Neuronal stem cell (in vitro differentiated cells): ENCODE measurements at regions not wholly inside any gene's neighbourhood (a gene's known extent, or its start where the extent isn't known, plus 50 kb on each side); places are given as distances from the start of the nearest gene placed in this dataset.

ENCODE experiments used
- DNase-seq: peaks from one replicate; pipeline ENCODE4 v3.0.0-alpha.2; 2013; ENCODE audit warnings: low spot score
- H2AFZ ChIP-seq: one replicate; pipeline ENCODE4 v1.6.1; 2013; ENCODE audit warnings: mild to moderate bottlenecking, low read length, inconsistent platforms
- H2AK5ac ChIP-seq: 2 replicates; pipeline ENCODE4 v1.6.1; 2013; ENCODE audit warnings: low read depth, mild to moderate bottlenecking, inconsistent platforms, low read length, moderate library complexity, mixed read lengths
- H2BK120ac ChIP-seq: 2 replicates; pipeline ENCODE4 v1.6.1; 2013; ENCODE audit warnings: low read depth, mild to moderate bottlenecking, inconsistent platforms, low read length, moderate library complexity, mixed read lengths
- H2BK12ac ChIP-seq: one replicate; pipeline ENCODE4 v1.6.1; 2013; ENCODE audit warnings: low read length, inconsistent platforms
- H2BK15ac ChIP-seq: 2 replicates; pipeline ENCODE4 v1.6.1; 2013; ENCODE audit warnings: mild to moderate bottlenecking, low read length, inconsistent platforms, mixed read lengths
- H2BK5ac ChIP-seq: one replicate; pipeline ENCODE4 v1.6.1; 2013; ENCODE audit warnings: inconsistent platforms, mild to moderate bottlenecking, low read length, moderate library complexity
- H3K14ac ChIP-seq: one replicate; pipeline ENCODE4 v1.6.1; 2013; ENCODE audit warnings: low read length, inconsistent platforms
- H3K18ac ChIP-seq: 2 replicates; pipeline ENCODE4 v1.6.1; 2013; ENCODE audit warnings: low read length, inconsistent platforms
- H3K23ac ChIP-seq: 2 replicates; pipeline ENCODE4 v1.6.1; 2013; ENCODE audit warnings: low read depth, mild to moderate bottlenecking, mixed read lengths, low read length, inconsistent platforms; ENCODE audit not compliant: poor library complexity
- H3K27ac ChIP-seq: replicated peaks from 3 replicates; pipeline ENCODE4 v1.5.1; 2013; ENCODE audit warnings: low read length, inconsistent platforms
- H3K27me3 ChIP-seq, 3 experiments: 2 replicates each; pipeline ENCODE4 v1.6.1; 2013; ENCODE audit warnings: low read length in 3 of 3, mild to moderate bottlenecking in 2 of 3, inconsistent platforms in 1 of 3, low read depth in 1 of 3, mixed read lengths in 1 of 3, moderate library complexity in 1 of 3; ENCODE audit not compliant: control insufficient read depth in 3 of 3, insufficient read depth in 3 of 3
- H3K36me3 ChIP-seq, 2 donors: replicated peaks in 1 of 2; 2 replicates each; pipeline ENCODE4 v1.6.1; 2013; ENCODE audit warnings: low read length in 2 of 2; ENCODE audit not compliant: control insufficient read depth in 2 of 2, insufficient read depth in 2 of 2
- H3K4ac ChIP-seq: 2 replicates; pipeline ENCODE4 v1.6.1; 2013; ENCODE audit warnings: inconsistent platforms, mild to moderate bottlenecking, low read length, moderate library complexity
- H3K4me1 ChIP-seq, 2 donors: 1 replicate in 1 of 2; 2 replicates in 1 of 2; pipeline ENCODE4 v1.6.1; 2013; ENCODE audit warnings: low read length in 2 of 2, low read depth in 1 of 2; ENCODE audit not compliant: control insufficient read depth in 2 of 2, insufficient read depth in 1 of 2
- H3K4me2 ChIP-seq: one replicate; pipeline ENCODE4 v1.6.1; 2013; ENCODE audit warnings: mild to moderate bottlenecking, low read length, inconsistent platforms; ENCODE audit not compliant: insufficient read depth, poor library complexity, severe bottlenecking
- H3K4me3 ChIP-seq, 2 donors: 2 replicates each; pipeline ENCODE4 v1.5.1; 2013; ENCODE audit warnings: low read length in 2 of 2, mild to moderate bottlenecking in 2 of 2, inconsistent platforms in 1 of 2, moderate library complexity in 1 of 2
- H3K79me1 ChIP-seq: one replicate; pipeline ENCODE4 v1.6.1; 2013; ENCODE audit warnings: low read depth, mild to moderate bottlenecking, inconsistent platforms, low read length, moderate library complexity
- H3K9ac ChIP-seq: one replicate; pipeline ENCODE4 v1.6.1; 2013; ENCODE audit warnings: mild to moderate bottlenecking, low read depth, low read length, inconsistent platforms; ENCODE audit not compliant: poor library complexity
- H3K9me3 ChIP-seq, 2 donors: replicated peaks in 1 of 2; 2 replicates each; pipeline versions ENCODE3 to v1.6.1; 2013; ENCODE audit warnings: low read length in 2 of 2, mild to moderate bottlenecking in 2 of 2, inconsistent platforms in 1 of 2, low read depth in 1 of 2, mixed read lengths in 1 of 2, moderate library complexity in 1 of 2; ENCODE audit not compliant: control insufficient read depth in 2 of 2, insufficient read depth in 1 of 2
- H4K8ac ChIP-seq: one replicate; pipeline ENCODE4 v1.6.1; 2013; ENCODE audit warnings: low read depth, mild to moderate bottlenecking, inconsistent platforms, low read length, moderate library complexity
- H4K91ac ChIP-seq: one replicate; pipeline ENCODE4 v1.6.1; 2013; ENCODE audit warnings: low read length, low read depth, mild to moderate bottlenecking, inconsistent platforms; ENCODE audit not compliant: poor library complexity
- WGBS, 2 donors: extraction: QIAGEN DNeasy Blood & Tissue Kit; methylation state at CpG; one replicate each; pipeline ENCODE4 v1.1.7; 2013; ENCODE audit warnings: missing lambda C conversion rate in 2 of 2, mixed read lengths in 1 of 2; ENCODE audit not compliant: insufficient read length in 2 of 2, insufficient replicate concordance in 1 of 2; ENCODE audit errors: extremely low coverage in 2 of 2; 5-methylcytosine and 5-hydroxymethylcytosine counted together

DNA sequence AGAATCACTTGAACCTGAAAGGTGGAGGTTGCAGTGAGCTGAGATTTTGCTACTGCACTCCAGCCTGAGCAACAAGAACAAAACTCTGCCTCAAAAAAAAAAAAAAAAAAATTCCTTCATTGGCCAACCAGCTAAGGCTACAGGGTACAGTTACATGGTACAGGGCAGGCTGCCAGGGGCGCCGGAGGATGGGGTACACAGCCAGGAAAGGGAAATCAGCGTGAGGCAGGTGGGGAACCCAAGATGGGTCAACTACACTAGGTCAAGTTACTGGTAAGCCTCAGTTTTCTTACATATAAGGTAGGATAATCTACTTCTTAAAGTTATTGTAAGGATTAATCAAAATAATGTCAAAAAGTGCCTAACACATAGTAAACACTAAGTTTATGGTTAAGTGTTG is 69.6 kb upstream of the KCNK12 start:
- Histone ChIP-seq H3K79me1 (no peaks in the 10 kb centered on the region), H3K14ac (no peak overlapping the region), H4K8ac (no peak overlapping the region), H2BK5ac (no peak overlapping the region), H3K4ac (no peak overlapping the region), H3K9ac (no peak overlapping the region), H3K9me3 (no peaks in the 10 kb centered on the region), H2AK5ac (no peak overlapping the region), H3K18ac (no peak overlapping the region), H3K23ac (no peak overlapping the region), H3K4me2 (no peak overlapping the region), H2BK120ac (no peak overlapping the region), H2BK15ac (no peak overlapping the region), H4K91ac (no peak overlapping the region), H2AFZ (no peak overlapping the region), H2BK12ac (no peak overlapping the region), H3K27ac (no peak overlapping the region), H3K36me3 (no peaks in the 10 kb centered on the region), H3K4me1 (peaks cover 2 to 9% of the 10 kb centered on the region in 2 donors), H3K27me3 (no peaks in the 10 kb centered on the region), H3K4me3 (no peak overlapping the region)
- WGBS, 2 donors = no CpG with 5 or more reads among the region's 3 CpGs
- DNase-seq = no peak

DNA sequence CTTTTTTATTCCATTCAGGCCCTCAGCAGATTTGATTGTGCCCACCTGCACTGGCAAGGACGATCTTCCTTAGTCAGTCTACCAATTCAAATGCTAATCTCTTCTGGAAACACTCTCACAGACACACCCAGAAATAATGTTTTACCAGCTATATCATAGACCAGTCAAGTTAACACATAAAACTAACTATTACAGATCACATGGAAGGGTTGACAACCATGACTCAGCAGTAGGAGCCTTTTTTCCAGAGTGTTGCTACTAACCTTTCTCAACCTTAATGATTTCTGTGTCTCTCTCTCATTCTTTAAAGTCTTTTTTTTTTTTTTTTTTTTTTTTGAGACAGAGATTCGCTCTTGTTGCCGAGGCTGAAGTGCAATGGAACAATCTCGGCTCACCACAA is 68.7 kb upstream of the KCNK12 start:
- no peak overlapping the region for H2BK120ac ChIP-seq
- no peaks in the 10 kb centered on the region for H3K36me3 ChIP-seq
- no peak overlapping the region for H2AK5ac ChIP-seq
- H4K91ac ChIP-seq = no peak overlapping the region
- H4K8ac ChIP-seq = no peak overlapping the region
- no peak for DNase-seq
- H2BK5ac ChIP-seq = no peak overlapping the region
- peaks cover 2 to 9% of the 10 kb centered on the region in 2 donors for H3K4me1 ChIP-seq
- H3K79me1 ChIP-seq = no peaks in the 10 kb centered on the region
- no peak overlapping the region for H3K4me2 ChIP-seq
- H3K14ac ChIP-seq = no peak overlapping the region
- H2BK12ac ChIP-seq = no peak overlapping the region
- no peak overlapping the region for H3K9ac ChIP-seq
- no peak overlapping the region for H3K18ac ChIP-seq
- no peak overlapping the region for H3K23ac ChIP-seq
- no peak overlapping the region for H2AFZ ChIP-seq
- no peak overlapping the region for H3K4ac ChIP-seq
- WGBS, 2 donors = no CpG with 5 or more reads among the region's 4 CpGs
- H3K27me3 ChIP-seq = no peaks in the 10 kb centered on the region
- no peaks in the 10 kb centered on the region for H3K9me3 ChIP-seq
- H2BK15ac ChIP-seq = no peak overlapping the region
- H3K27ac ChIP-seq = no peak overlapping the region
- H3K4me3 ChIP-seq = no peak overlapping the region

DNA sequence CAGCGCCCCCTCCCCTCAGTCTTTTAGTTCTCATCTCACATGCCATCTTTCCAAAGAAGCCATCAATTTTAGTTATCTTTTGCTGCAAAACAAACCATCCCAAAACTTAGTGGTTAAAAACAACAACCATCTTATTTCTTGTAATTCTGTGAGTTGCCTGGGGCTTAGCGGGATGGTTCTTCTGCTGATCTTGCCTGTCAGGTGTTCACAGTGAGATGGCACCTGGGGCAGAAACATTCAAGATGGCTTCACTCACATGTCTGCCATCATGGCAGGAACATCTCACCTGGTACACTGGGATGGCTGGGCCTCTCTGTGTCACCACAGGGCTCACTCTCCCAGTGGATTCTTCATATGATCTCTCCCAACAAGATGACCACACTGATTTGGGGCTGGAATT is 67.6 kb upstream of the KCNK12 start:
- no peak overlapping the region for H2BK12ac ChIP-seq
- H4K8ac ChIP-seq = no peak overlapping the region
- no peak for DNase-seq
- no peak overlapping the region for H3K4me3 ChIP-seq
- no peaks in the 10 kb centered on the region for H3K9me3 ChIP-seq
- no peak overlapping the region for H3K9ac ChIP-seq
- H3K79me1 ChIP-seq = no peaks in the 10 kb centered on the region
- H4K91ac ChIP-seq = no peak overlapping the region
- H2AK5ac ChIP-seq = no peak overlapping the region
- H3K23ac ChIP-seq = no peak overlapping the region
- no peaks in the 10 kb centered on the region for H3K27me3 ChIP-seq
- no peak overlapping the region for H3K4me2 ChIP-seq
- H2BK120ac ChIP-seq = no peak overlapping the region
- H2BK15ac ChIP-seq = no peak overlapping the region
- H3K27ac ChIP-seq = no peak overlapping the region
- no peak overlapping the region for H2BK5ac ChIP-seq
- no peak overlapping the region for H2AFZ ChIP-seq
- H3K18ac ChIP-seq = no peak overlapping the region
- peaks cover 2 to 9% of the 10 kb centered on the region in 2 donors for H3K4me1 ChIP-seq
- WGBS, 2 donors = no CpG with 5 or more reads among the region's 2 CpGs
- H3K14ac ChIP-seq = no peak overlapping the region
- H3K36me3 ChIP-seq = no peaks in the 10 kb centered on the region
- no peak overlapping the region for H3K4ac ChIP-seq

DNA sequence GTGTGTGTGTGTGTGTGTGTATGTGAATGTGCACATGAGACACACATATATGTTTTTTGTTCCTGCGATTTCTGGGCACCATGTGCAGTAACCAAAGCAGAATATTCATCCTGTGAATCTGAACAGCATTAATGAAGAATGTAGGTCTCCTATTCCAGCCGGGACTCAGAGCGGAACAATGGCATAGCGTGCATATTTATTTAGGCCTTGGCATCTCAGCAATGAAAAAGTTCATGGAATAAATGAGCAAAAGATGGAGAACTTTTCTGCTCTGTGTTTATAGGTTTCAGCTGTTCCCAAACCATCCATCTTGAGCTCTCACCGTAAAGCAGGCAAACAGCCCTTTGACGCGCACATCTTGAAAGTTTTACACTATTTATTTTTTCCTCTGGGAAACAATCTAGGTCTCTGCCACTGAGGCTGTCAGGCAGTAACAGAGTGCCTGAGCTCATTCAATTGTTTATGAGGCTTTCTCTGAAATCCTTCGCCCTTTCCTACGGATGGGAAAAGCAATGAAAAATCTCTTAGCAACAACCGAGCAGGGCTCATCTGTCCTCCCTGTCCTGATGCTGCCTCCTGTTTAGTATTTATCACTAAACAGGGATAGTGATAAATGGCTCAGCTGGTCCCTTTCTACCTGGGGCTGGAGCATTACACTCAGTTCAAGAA is 65.9 kb upstream of the KCNK12 start:
- no peaks in the 10 kb centered on the region for H3K36me3 ChIP-seq
- no peak overlapping the region for H2BK15ac ChIP-seq
- H2BK120ac ChIP-seq = no peak overlapping the region
- peak overlapping the region; percentile 19 for H2AFZ ChIP-seq
- no peak overlapping the region for H3K4me3 ChIP-seq
- no peak overlapping the region for H3K4ac ChIP-seq
- H3K27ac ChIP-seq = no peak overlapping the region
- no peak overlapping the region for H2AK5ac ChIP-seq
- no peak for DNase-seq
- no peak overlapping the region for H3K4me2 ChIP-seq
- no peak overlapping the region for H4K91ac ChIP-seq
- no peak overlapping the region for H3K9ac ChIP-seq
- H3K27me3 ChIP-seq = no peaks in the 10 kb centered on the region
- no peak overlapping the region for H2BK5ac ChIP-seq
- H2BK12ac ChIP-seq = no peak overlapping the region
- peaks cover 8 to 9% of the 10 kb centered on the region in 2 donors for H3K4me1 ChIP-seq
- H3K14ac ChIP-seq = no peak overlapping the region
- WGBS, 2 donors = no CpG with 5 or more reads among the region's 10 CpGs
- H3K79me1 ChIP-seq = no peaks in the 10 kb centered on the region
- no peaks in the 10 kb centered on the region for H3K9me3 ChIP-seq
- no peak overlapping the region for H3K23ac ChIP-seq
- H4K8ac ChIP-seq = no peak overlapping the region
- H3K18ac ChIP-seq = no peak overlapping the region
